ENCODE measurements at regions not wholly inside any gene's neighbourhood (a gene's known extent, or its start where the extent isn't known, plus 50 kb on each side); places are given as distances from the start of the nearest gene placed in this dataset.

DNA sequence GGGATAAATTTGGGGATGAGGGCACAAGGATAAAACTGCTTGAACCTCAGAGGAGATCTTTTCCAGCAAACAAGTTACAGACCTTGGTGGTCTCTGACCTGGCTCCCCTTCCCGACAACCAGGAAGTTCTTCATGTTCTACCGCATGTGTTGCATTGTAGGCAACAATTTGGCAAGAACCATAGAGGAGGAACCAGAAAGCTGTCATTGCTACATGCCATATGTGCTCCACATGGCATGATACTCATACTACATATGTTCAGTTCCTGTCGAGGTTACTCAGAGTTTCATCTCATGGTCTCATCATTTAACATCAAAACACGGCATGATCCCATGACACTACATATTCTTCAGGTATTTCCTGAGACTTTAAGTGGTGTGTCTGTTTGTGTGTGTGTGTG is 235.9 kb downstream of the OR13H1 start:
- DNase-seq (ENCODE audit: low spot score) = no peak
- in situ Hi-C loops (cut with MboI; ENCODE audit: low sequenced_read_pairs, unreplicated experiment) = no loop called here
- no peak for TF ChIP-seq CTCF (IDR thresholded peaks at IDR 0.05; ENCODE audit: borderline replicate concordance, control extremely low read depth, extremely low read depth, insufficient read depth, missing control alignments)

DNA sequence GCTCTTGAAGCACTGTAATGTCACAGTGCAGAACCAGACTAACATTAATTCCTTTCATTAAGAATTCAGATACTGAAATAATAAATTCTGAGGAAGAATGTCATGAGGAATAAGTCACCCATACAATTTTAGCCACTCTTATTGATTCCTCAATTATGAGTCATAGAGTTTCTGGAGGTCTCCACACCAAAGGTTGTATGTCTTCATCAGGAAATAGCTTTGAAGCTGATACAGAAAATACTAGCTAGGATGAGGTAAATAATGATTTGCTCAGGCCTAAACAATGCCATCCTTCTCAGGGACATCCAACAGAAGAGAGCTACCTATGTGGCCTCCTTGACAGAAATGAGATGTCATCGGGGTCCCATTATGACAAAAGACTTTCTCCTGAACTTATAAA is 238.8 kb downstream of the OR13H1 start:
- no peak for TF ChIP-seq CTCF (IDR thresholded peaks at IDR 0.05; ENCODE audit: borderline replicate concordance, control extremely low read depth, extremely low read depth, insufficient read depth, missing control alignments)
- in situ Hi-C loops (cut with MboI; ENCODE audit: low sequenced_read_pairs, unreplicated experiment) = no loop called here
- no peak for DNase-seq (ENCODE audit: low spot score)

DNA sequence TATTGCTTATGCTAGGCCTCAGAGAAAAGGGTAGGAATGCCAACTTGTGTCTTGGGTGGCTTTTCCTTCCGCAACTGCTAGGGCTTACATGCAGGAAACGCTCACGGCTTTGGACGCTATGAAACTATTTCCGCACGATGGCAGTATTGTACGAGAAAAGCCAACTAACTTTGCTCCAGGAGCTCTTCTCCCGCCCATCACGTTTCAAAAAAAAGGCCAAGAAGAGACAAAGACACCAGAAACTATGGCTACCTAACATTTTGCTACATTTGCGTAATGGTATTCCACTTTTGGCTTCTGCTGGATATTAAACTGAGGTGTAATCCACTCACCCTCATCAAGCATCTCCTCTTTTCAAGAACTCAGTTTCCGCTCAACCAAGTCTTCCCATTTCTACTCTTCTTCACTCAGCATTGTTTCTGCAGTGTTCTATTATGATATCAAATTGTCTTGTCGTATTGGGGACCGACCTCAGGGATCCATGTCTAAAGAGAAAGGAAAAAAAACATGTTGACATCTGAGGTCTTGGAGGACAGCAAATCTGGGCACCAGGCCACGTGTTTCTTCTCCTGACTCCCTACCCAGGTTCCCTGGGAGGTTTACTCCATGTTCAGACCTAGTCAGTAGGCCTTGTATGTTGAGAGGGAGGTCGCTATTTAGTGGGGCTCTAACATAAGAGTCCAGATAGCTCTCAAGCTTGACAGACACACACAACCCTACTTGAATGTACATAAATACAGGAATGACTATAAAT is 239.4 kb upstream of the STK26 start:
- TF ChIP-seq CTCF (IDR thresholded peaks at IDR 0.05; ENCODE audit: borderline replicate concordance, control extremely low read depth, extremely low read depth, insufficient read depth, missing control alignments) = peak; percentile 32
- in situ Hi-C loops (cut with MboI; ENCODE audit: low sequenced_read_pairs, unreplicated experiment) = no loop called here
- DNase-seq (ENCODE audit: low spot score) = no peak

GRCh38 chrX:131789664-131790063 is 233.4 kb upstream of the STK26 start:
- no peak for TF ChIP-seq CTCF (IDR thresholded peaks at IDR 0.05; ENCODE audit: borderline replicate concordance, control extremely low read depth, extremely low read depth, insufficient read depth, missing control alignments)
- DNase-seq (ENCODE audit: low spot score) = peak; percentile 36
- in situ Hi-C loops (cut with MboI; ENCODE audit: low sequenced_read_pairs, unreplicated experiment) = no loop called here

DNA sequence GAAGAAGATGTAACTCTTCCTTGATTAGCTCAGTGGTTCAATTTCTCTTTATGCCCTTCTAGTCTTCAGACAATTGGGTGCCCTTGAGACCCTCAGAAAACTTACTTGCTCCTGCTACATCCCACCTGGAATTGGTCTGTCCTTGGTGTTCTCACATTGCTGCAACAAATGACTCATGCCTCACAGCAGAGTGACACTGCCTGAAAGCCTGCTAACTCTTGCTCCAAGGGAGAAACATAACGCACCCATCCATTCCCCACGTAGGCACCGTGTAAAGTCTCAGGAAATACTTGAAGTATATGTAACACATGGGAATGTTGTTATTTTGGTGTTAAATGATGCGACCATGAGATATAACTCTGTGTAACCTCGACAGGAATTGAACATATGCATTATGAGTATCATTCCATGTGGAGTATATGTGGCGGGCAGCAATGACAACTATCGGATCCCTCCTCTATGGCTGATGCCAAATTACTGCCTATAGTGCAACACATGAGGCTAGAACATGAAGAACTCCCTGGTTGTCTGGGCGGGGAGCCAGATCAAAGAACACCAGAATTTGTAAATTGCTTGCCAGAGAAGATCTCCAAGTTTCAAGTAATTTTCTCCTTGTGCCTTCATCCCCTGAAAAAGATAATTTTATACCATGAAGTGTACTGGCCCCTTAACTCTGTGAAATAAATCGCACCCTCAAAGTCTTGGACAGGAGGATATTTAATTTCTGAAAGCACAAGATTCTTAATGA is 231.3 kb upstream of the STK26 start:
- in situ Hi-C loops (cut with MboI; ENCODE audit: low sequenced_read_pairs, unreplicated experiment) = no loop called here
- no peak for DNase-seq (ENCODE audit: low spot score)
- no peak for TF ChIP-seq CTCF (IDR thresholded peaks at IDR 0.05; ENCODE audit: borderline replicate concordance, control extremely low read depth, extremely low read depth, insufficient read depth, missing control alignments)

DNA sequence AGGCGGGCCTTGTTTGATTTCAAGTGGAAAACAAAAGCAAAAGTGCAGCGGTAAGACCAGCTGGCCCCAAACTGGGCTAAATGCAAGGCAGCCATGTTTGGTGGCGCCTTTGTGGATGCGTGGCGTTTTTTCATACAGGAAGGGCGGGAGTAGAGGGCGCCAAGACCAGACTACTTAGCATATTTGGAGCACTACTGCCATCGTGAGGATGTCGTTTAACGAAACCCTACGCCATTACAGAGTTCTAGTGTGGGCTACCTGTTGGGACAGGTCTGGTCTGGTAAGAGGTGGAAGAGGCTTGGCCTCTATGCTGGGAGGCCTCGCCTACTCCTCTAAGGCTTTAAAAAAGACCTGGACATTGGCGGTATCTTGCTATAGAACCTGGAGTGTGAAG is 230.7 kb upstream of the STK26 start:
- in situ Hi-C loops (cut with MboI; ENCODE audit: low sequenced_read_pairs, unreplicated experiment) = no loop called here
- DNase-seq (ENCODE audit: low spot score) = no peak
- peak; percentile 45 for TF ChIP-seq CTCF (IDR thresholded peaks at IDR 0.05; ENCODE audit: borderline replicate concordance, control extremely low read depth, extremely low read depth, insufficient read depth, missing control alignments)
